ENCODE measurements at regions not wholly inside any gene's neighbourhood (a gene's known extent, or its start where the extent isn't known, plus 50 kb on each side); places are given as distances from the start of the nearest gene placed in this dataset.
A peak's percentile ranks its signal among the peaks of the same experiment; 100 is the strongest.

GRCh38 chr4:104848597-104849225, 298.0 kb upstream of the TET2 start:
- TF ChIP-seq CTCF (conservative IDR thresholded peaks at IDR 0.05; ENCODE audit: low read length) = no peak
- TF ChIP-seq EZH2phosphoT487 (IDR thresholded peaks at IDR 0.05; ENCODE audit: borderline replicate concordance) = no peak

GRCh38 chr4:104859601-104860237, 287.0 kb upstream of the TET2 start:
- H4K20me1 ChIP-seq (ENCODE audit: insufficient read depth, low read length, poor library complexity, severe bottlenecking) = no peaks in the 10 kb centered on the region

More at GRCh38 chr4:104848597-104849225, 298.0 kb upstream of the TET2 start:
- Histone ChIP-seq H3K9ac (ENCODE audit: low read depth, low read length, poor library complexity, severe bottlenecking) (no peak overlapping the region), H3K9me3 (ENCODE audit: insufficient read depth, low read depth, low read length) (no peaks in the 10 kb centered on the region), H3K4me2 (ENCODE audit: low read depth, low read length, poor library complexity, severe bottlenecking) (no peak overlapping the region), H3K36me3 (ENCODE audit: insufficient read depth, low read length) (no peaks in the 10 kb centered on the region), H4K20me1 (ENCODE audit: insufficient read depth, low read length, poor library complexity, severe bottlenecking) (no peaks in the 10 kb centered on the region), H3K9me2 (replicated peaks; ENCODE audit: low read depth, low read length) (no peaks in the 10 kb centered on the region), H3F3A (ENCODE audit: low read depth) (no peaks in the 10 kb centered on the region), H3K4me1 (ENCODE audit: insufficient read depth, low read length, poor library complexity, severe bottlenecking) (no peaks in the 10 kb centered on the region), H2AFZ (ENCODE audit: low read length) (no peak overlapping the region), H3K4me3 (ENCODE audit: low read length, poor library complexity, severe bottlenecking) (no peak overlapping the region), H3K27me3 (ENCODE audit: insufficient read depth, low read length, poor library complexity, severe bottlenecking) (no peaks in the 10 kb centered on the region), H3K79me2 (ENCODE audit: insufficient read depth, low read length) (no peaks in the 10 kb centered on the region)

DNA sequence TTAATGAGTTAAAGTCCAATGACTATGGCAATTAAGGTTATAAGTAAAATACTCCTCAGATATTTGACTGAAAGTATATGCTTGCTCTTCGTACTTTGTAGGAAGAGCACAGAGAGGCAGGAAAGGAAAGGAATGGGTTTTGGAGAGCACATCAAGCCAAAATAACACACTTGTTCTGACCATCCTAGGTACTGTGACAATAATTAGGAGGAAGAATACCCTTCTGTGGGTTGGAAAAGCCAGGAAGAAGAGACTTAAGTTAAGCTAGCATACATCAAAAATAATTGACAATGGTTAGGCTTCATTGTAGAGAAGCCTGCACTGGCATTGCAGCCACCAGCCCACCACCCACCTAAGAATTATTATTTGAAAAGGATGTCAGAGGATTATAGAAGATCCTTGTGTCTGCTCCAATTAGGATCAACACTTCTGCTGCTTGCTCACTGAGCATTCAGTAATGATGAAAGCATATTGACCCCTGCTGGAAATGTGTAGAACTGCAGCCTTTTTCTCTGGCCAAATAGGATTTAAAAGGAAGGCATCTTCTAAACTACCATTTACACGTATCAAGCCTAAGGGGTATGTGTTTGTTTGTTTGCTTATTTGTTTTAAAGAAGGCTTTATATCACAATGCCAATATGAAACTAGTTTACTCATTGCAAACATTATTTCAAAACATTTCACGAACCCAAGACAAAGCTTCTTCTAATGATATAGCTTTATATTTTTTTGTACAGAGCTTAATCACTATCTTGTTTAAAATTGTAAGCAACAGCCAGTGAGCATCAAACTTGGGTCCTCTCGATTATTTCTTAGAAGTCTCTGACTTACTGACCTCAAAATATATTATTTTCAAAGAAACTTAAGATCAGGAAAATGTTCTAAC, 286.2 kb upstream of the TET2 start:
- H3K9me2 ChIP-seq (replicated peaks; ENCODE audit: low read depth, low read length) = no peaks in the 10 kb centered on the region
- no peaks in the 10 kb centered on the region for H3K27me3 ChIP-seq (ENCODE audit: insufficient read depth, low read length, poor library complexity, severe bottlenecking)
- no peak overlapping the region for H2AFZ ChIP-seq (ENCODE audit: low read length)
- no peaks in the 10 kb centered on the region for H3K9me3 ChIP-seq (ENCODE audit: insufficient read depth, low read depth, low read length)
- H3K36me3 ChIP-seq (ENCODE audit: insufficient read depth, low read length) = no peaks in the 10 kb centered on the region
- H3K79me2 ChIP-seq (ENCODE audit: insufficient read depth, low read length) = no peaks in the 10 kb centered on the region
- H3K9ac ChIP-seq (ENCODE audit: low read depth, low read length, poor library complexity, severe bottlenecking) = no peak overlapping the region
- TF ChIP-seq EZH2phosphoT487 (IDR thresholded peaks at IDR 0.05; ENCODE audit: borderline replicate concordance) (no peak), CTCF (conservative IDR thresholded peaks at IDR 0.05; ENCODE audit: low read length) (peak; percentile 89)
- H4K20me1 ChIP-seq (ENCODE audit: insufficient read depth, low read length, poor library complexity, severe bottlenecking) = no peaks in the 10 kb centered on the region
- no peaks in the 10 kb centered on the region for H3F3A ChIP-seq (ENCODE audit: low read depth)
- no peak overlapping the region for H3K4me2 ChIP-seq (ENCODE audit: low read depth, low read length, poor library complexity, severe bottlenecking)
- H3K4me1 ChIP-seq (ENCODE audit: insufficient read depth, low read length, poor library complexity, severe bottlenecking) = no peaks in the 10 kb centered on the region
- H3K4me3 ChIP-seq (ENCODE audit: low read length, poor library complexity, severe bottlenecking) = no peak overlapping the region

More at GRCh38 chr4:104859601-104860237, 287.0 kb upstream of the TET2 start:
- Histone ChIP-seq H3K9me2 (replicated peaks; ENCODE audit: low read depth, low read length) (no peaks in the 10 kb centered on the region), H3K4me1 (ENCODE audit: insufficient read depth, low read length, poor library complexity, severe bottlenecking) (no peaks in the 10 kb centered on the region), H3K4me3 (ENCODE audit: low read length, poor library complexity, severe bottlenecking) (no peak overlapping the region), H3K9me3 (ENCODE audit: insufficient read depth, low read depth, low read length) (no peaks in the 10 kb centered on the region), H3K9ac (ENCODE audit: low read depth, low read length, poor library complexity, severe bottlenecking) (no peak overlapping the region), H3K4me2 (ENCODE audit: low read depth, low read length, poor library complexity, severe bottlenecking) (no peak overlapping the region), H3K36me3 (ENCODE audit: insufficient read depth, low read length) (no peaks in the 10 kb centered on the region), H2AFZ (ENCODE audit: low read length) (no peak overlapping the region), H3K27me3 (ENCODE audit: insufficient read depth, low read length, poor library complexity, severe bottlenecking) (no peaks in the 10 kb centered on the region), H3K79me2 (ENCODE audit: insufficient read depth, low read length) (no peaks in the 10 kb centered on the region), H3F3A (ENCODE audit: low read depth) (no peaks in the 10 kb centered on the region)
- no peak for TF ChIP-seq CTCF (conservative IDR thresholded peaks at IDR 0.05; ENCODE audit: low read length)
- no peak for TF ChIP-seq EZH2phosphoT487 (IDR thresholded peaks at IDR 0.05; ENCODE audit: borderline replicate concordance)

Measured in Loucy (cell line).